Peyer's patch (tissue), 4 donors: ENCODE measurements at regions not wholly inside any gene's neighbourhood (a gene's known extent, or its start where the extent isn't known, plus 50 kb on each side); places are given as distances from the start of the nearest gene placed in this dataset.

Source experiments
- CTCF ChIP-seq, 6 experiments: fragments of 450-650 bp in 4 of 6; fragments of 200-600 bp in 2 of 6; sonication (generic) in 1 of 6; IDR thresholded peaks; one replicate each; pipeline ENCODE4 v1.5.1; 2017 to 2019; ENCODE audit warnings: antibody characterized with exemption in 6 of 6, mild to moderate bottlenecking in 3 of 6, moderate library complexity in 1 of 6
- POLR2A ChIP-seq, 2 donors: fragments of 450-650 bp; IDR thresholded peaks; one replicate each; pipeline ENCODE4 v1.5.1; 2017; ENCODE audit warnings: antibody characterized with exemption in 2 of 2, mild to moderate bottlenecking in 2 of 2, moderate library complexity in 2 of 2

GRCh38 chr2:134164306-134164705 lies 89.6 kb upstream of the MGAT5 start:
- TF ChIP-seq CTCF (IDR thresholded peaks at IDR 0.05) (no peak), POLR2A (IDR thresholded peaks at IDR 0.05) (no peak)
